K562 (cell line): ENCODE measurements at regions not wholly inside any gene's neighbourhood (a gene's known extent, or its start where the extent isn't known, plus 50 kb on each side); places are given as distances from the start of the nearest gene placed in this dataset.

Source experiments
- ATF3 ChIP-seq, 2 experiments: fragments of 450-650 bp in 1 of 2; sonication (generic) in 1 of 2; formaldehyde crosslinking in 1 of 2; IDR thresholded peaks in 1 of 2; conservative IDR thresholded peaks in 1 of 2; 2 replicates each; pipeline versions ENCODE4 v1.6.1 to v1.8.1; 2016 to 2023; ENCODE audit warnings: mild to moderate bottlenecking in 2 of 2, moderate library complexity in 2 of 2, inconsistent platforms in 1 of 2, missing genetic modification reagents in 1 of 2
- ATF4 ChIP-seq: fragments of 450-650 bp; formaldehyde crosslinking; IDR thresholded peaks from 2 replicates; pipeline ENCODE4 v1.4.0; 2022; ENCODE audit warnings: mild to moderate bottlenecking, moderate library complexity
- CTCF ChIP-seq, 3 experiments: IDR thresholded peaks in 2 of 3; conservative IDR thresholded peaks in 1 of 3; 2 replicates each; pipeline ENCODE4 v1.5.1; 2011 to 2012; ENCODE audit warnings: low read length in 3 of 3, mild to moderate bottlenecking in 3 of 3, control low read depth in 2 of 3, improper control_type of control experiment in 1 of 3, inconsistent platforms in 1 of 3, low read depth in 1 of 3, mixed read lengths in 1 of 3, moderate library complexity in 1 of 3; ENCODE audit not compliant: insufficient read depth in 2 of 3
- FOXJ3 ChIP-seq: sonication (generic); formaldehyde crosslinking; IDR thresholded peaks from 2 replicates; pipeline ENCODE4 v1.4.0; 2020; ENCODE audit warnings: mild to moderate bottlenecking, missing genetic modification reagents
- NCOR1 ChIP-seq: fragments of 450-650 bp; IDR thresholded peaks from 2 replicates; pipeline ENCODE4 v1.6.1; 2016; ENCODE audit warnings: mild to moderate bottlenecking, moderate library complexity
- NFRKB ChIP-seq: fragments of 450-650 bp; IDR thresholded peaks from 2 replicates; pipeline ENCODE4 v1.6.1; 2016; ENCODE audit warnings: low read depth
- POLR2A ChIP-seq: fragments of 450-650 bp; conservative IDR thresholded peaks from 2 replicates; pipeline ENCODE4 v1.6.1; 2016
- SRF ChIP-seq, 2 experiments: fragments of 250-450, 450-650 bp in 1 of 2; sonication (Bioruptor Pico) in 1 of 2; sonication (generic) in 1 of 2; formaldehyde crosslinking; IDR thresholded peaks; 2 replicates each; pipeline versions ENCODE4 v1.5.0 to v1.5.1; 2020 to 2022; ENCODE audit warnings: mild to moderate bottlenecking in 1 of 2, missing genetic modification reagents in 1 of 2
- TF ChIP-seq, protein P1 (sequence below), 2 experiments: fragments of 450-650 bp in 1 of 2; IDR thresholded peaks; 2 replicates each; pipeline ENCODE4 v1.6.1; 2011 to 2017; ENCODE audit warnings: low read depth in 2 of 2, antibody characterized with exemption in 1 of 2, borderline replicate concordance in 1 of 2, low read length in 1 of 2, mild to moderate bottlenecking in 1 of 2, mixed read lengths in 1 of 2; ENCODE audit not compliant: control insufficient read depth in 1 of 2

DNA sequence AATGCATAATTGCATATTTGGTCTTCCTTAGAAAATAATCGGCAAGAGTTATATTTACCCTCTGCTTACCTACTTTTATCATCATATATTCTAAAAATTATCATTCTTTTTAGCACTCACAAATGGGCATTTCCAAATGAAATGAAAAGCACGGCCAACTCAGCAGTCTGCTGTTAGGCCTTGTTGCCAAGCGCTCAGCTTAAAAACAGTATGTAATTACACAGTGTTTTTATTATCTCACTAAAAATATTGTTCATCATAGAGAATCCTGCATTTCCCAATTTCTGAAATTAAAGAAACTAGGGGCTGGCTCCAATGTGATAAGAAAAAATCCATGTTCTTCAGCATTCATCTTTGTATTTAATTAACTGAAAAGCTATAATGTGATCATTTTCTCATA lies 391.7 kb upstream of the ADARB2 start:
- TF ChIP-seq ATF3 (IDR thresholded peaks at IDR 0.05), result no peak
- TF ChIP-seq ATF3 (CRISPR knock-in tag; conservative IDR thresholded peaks at IDR 0.05), result no peak
- TF ChIP-seq NCOR1, result no peak
- no peak for TF ChIP-seq CTCF (IDR thresholded peaks at IDR 0.05 in 2 of 3, conservative IDR thresholded peaks at IDR 0.05 in 1 of 3; ENCODE audit: insufficient read depth in 2 of 3, low read depth in 1 of 3, low read length in 3 of 3)
- no peak for TF ChIP-seq SRF (CRISPR knock-in tag; IDR thresholded peaks at IDR 0.05)
- TF ChIP-seq NFRKB, result no peak
- TF ChIP-seq POLR2A, result no peak
- no peak for TF ChIP-seq ATF4 (CRISPR knock-in tag)
- TF ChIP-seq FOXJ3, result no peak
- TF ChIP-seq, protein P1, sequence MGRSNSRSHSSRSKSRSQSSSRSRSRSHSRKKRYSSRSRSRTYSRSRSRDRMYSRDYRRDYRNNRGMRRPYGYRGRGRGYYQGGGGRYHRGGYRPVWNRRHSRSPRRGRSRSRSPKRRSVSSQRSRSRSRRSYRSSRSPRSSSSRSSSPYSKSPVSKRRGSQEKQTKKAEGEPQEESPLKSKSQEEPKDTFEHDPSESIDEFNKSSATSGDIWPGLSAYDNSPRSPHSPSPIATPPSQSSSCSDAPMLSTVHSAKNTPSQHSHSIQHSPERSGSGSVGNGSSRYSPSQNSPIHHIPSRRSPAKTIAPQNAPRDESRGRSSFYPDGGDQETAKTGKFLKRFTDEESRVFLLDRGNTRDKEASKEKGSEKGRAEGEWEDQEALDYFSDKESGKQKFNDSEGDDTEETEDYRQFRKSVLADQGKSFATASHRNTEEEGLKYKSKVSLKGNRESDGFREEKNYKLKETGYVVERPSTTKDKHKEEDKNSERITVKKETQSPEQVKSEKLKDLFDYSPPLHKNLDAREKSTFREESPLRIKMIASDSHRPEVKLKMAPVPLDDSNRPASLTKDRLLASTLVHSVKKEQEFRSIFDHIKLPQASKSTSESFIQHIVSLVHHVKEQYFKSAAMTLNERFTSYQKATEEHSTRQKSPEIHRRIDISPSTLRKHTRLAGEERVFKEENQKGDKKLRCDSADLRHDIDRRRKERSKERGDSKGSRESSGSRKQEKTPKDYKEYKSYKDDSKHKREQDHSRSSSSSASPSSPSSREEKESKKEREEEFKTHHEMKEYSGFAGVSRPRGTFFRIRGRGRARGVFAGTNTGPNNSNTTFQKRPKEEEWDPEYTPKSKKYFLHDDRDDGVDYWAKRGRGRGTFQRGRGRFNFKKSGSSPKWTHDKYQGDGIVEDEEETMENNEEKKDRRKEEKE (IDR thresholded peaks at IDR 0.05; ENCODE audit: borderline replicate concordance in 1 of 2, control insufficient read depth in 1 of 2, low read depth in 2 of 2, low read length in 1 of 2), result no peak
